Neural crest cell (in vitro differentiated cells): ENCODE measurements at regions not wholly inside any gene's neighbourhood (a gene's known extent, or its start where the extent isn't known, plus 50 kb on each side); places are given as distances from the start of the nearest gene placed in this dataset.

Experiments
- DNase-seq: peaks from one replicate; pipeline ENCODE4 v3.0.0; 2021; ENCODE audit warnings: low read depth, mixed read lengths, low spot score
- H3K27ac Mint-ChIP-seq: one replicate; pipeline ENCODE4 v1.8.0; 2021; ENCODE audit warnings: mild to moderate bottlenecking, mixed read lengths; ENCODE audit not compliant: unreplicated experiment
- H3K27me3 Mint-ChIP-seq: 2 replicates; pipeline ENCODE4 v1.8.0; 2021; ENCODE audit warnings: low read depth, mild to moderate bottlenecking, mixed read lengths
- H3K36me3 Mint-ChIP-seq: 2 replicates; pipeline ENCODE4 v1.8.0; 2021; ENCODE audit warnings: low read depth, mild to moderate bottlenecking, mixed read lengths
- H3K4me1 Mint-ChIP-seq: 2 replicates; pipeline ENCODE4 v1.8.0; 2021; ENCODE audit warnings: mixed read lengths
- H3K4me3 Mint-ChIP-seq: one replicate; pipeline ENCODE4 v1.8.0; 2021; ENCODE audit warnings: mild to moderate bottlenecking, mixed read lengths
- H3K9me3 Mint-ChIP-seq: 2 replicates; pipeline ENCODE4 v1.8.0; 2021; ENCODE audit warnings: mixed read lengths
- CTCF ChIP-seq: fragments of 200-600 bp; sonication (generic); conservative IDR thresholded peaks from 2 replicates; pipeline ENCODE4 v1.5.0; 2021; ENCODE audit warnings: antibody characterized with exemption, mild to moderate bottlenecking

GRCh38 chr7:106392144-106392543, 107.4 kb upstream of the NAMPT start:
- no peaks in the 10 kb centered on the region for H3K4me1 Mint-ChIP-seq
- no peak for DNase-seq
- H3K36me3 Mint-ChIP-seq = no peaks in the 10 kb centered on the region
- H3K27me3 Mint-ChIP-seq = no peaks in the 10 kb centered on the region
- TF ChIP-seq CTCF = no peak
- no peak overlapping the region for H3K4me3 Mint-ChIP-seq
- H3K27ac Mint-ChIP-seq = no peak overlapping the region
- H3K9me3 Mint-ChIP-seq = peaks cover 7% of the 10 kb centered on the region

- DNase-seq = no peak
- no peaks in the 10 kb centered on the region for H3K4me1 Mint-ChIP-seq
- no peak for TF ChIP-seq CTCF
- H3K4me3 Mint-ChIP-seq = no peak overlapping the region
- no peak overlapping the region for H3K27ac Mint-ChIP-seq
- H3K27me3 Mint-ChIP-seq = no peaks in the 10 kb centered on the region
- H3K9me3 Mint-ChIP-seq = no peaks in the 10 kb centered on the region
- no peaks in the 10 kb centered on the region for H3K36me3 Mint-ChIP-seq
Measured at GRCh38 chr7:106386958-106387357, 102.2 kb upstream of the NAMPT start.

- no peak overlapping the region for H3K27ac Mint-ChIP-seq
- no peaks in the 10 kb centered on the region for H3K9me3 Mint-ChIP-seq
- TF ChIP-seq CTCF = no peak
- no peaks in the 10 kb centered on the region for H3K36me3 Mint-ChIP-seq
- no peaks in the 10 kb centered on the region for H3K4me1 Mint-ChIP-seq
- H3K27me3 Mint-ChIP-seq = peaks cover 4% of the 10 kb centered on the region
- no peak overlapping the region for H3K4me3 Mint-ChIP-seq
- DNase-seq = no peak
Measured at GRCh38 chr7:106384373-106384772, 99.6 kb upstream of the NAMPT start.

- no peak for DNase-seq
- Mint-ChIP-seq H3K27ac (no peak overlapping the region), H3K4me1 (no peaks in the 10 kb centered on the region), H3K27me3 (peaks cover 4% of the 10 kb centered on the region), H3K36me3 (no peaks in the 10 kb centered on the region), H3K9me3 (no peaks in the 10 kb centered on the region), H3K4me3 (no peak overlapping the region)
- no peak for TF ChIP-seq CTCF
Measured at GRCh38 chr7:106382929-106383328, 98.1 kb upstream of the NAMPT start.

GRCh38 chr7:106382129-106382528, 97.3 kb upstream of the NAMPT start:
- no peaks in the 10 kb centered on the region for H3K4me1 Mint-ChIP-seq
- H3K4me3 Mint-ChIP-seq = no peak overlapping the region
- H3K36me3 Mint-ChIP-seq = no peaks in the 10 kb centered on the region
- no peak overlapping the region for H3K27ac Mint-ChIP-seq
- no peak for TF ChIP-seq CTCF
- H3K9me3 Mint-ChIP-seq = no peaks in the 10 kb centered on the region
- H3K27me3 Mint-ChIP-seq = peaks cover 4% of the 10 kb centered on the region
- no peak for DNase-seq

- DNase-seq = no peak
- H3K27me3 Mint-ChIP-seq = peaks cover 4% of the 10 kb centered on the region
- H3K4me3 Mint-ChIP-seq = no peak overlapping the region
- H3K9me3 Mint-ChIP-seq = no peaks in the 10 kb centered on the region
- no peaks in the 10 kb centered on the region for H3K36me3 Mint-ChIP-seq
- no peaks in the 10 kb centered on the region for H3K4me1 Mint-ChIP-seq
- no peak overlapping the region for H3K27ac Mint-ChIP-seq
- TF ChIP-seq CTCF = no peak
Measured at GRCh38 chr7:106381252-106381651, 96.5 kb upstream of the NAMPT start.
